HG02840 (cell line): ENCODE measurements at regions not wholly inside any gene's neighbourhood (a gene's known extent, or its start where the extent isn't known, plus 50 kb on each side); places are given as distances from the start of the nearest gene placed in this dataset.
"Not testable (repeated sequence)": the region's sequence is repeated elsewhere in the genome, so short reads cannot be mapped to it uniquely, and the experiment has no call there.

ENCODE experiments used
- ATAC-seq: cut with Tn5 transposase; IDR thresholded peaks from one replicate; pipeline ENCODE4 v1.9.1; 2021; ENCODE audit warnings: mild to moderate bottlenecking, moderate library complexity, moderate number of reproducible peaks; ENCODE audit not compliant: unreplicated experiment, low FRiP score

DNA sequence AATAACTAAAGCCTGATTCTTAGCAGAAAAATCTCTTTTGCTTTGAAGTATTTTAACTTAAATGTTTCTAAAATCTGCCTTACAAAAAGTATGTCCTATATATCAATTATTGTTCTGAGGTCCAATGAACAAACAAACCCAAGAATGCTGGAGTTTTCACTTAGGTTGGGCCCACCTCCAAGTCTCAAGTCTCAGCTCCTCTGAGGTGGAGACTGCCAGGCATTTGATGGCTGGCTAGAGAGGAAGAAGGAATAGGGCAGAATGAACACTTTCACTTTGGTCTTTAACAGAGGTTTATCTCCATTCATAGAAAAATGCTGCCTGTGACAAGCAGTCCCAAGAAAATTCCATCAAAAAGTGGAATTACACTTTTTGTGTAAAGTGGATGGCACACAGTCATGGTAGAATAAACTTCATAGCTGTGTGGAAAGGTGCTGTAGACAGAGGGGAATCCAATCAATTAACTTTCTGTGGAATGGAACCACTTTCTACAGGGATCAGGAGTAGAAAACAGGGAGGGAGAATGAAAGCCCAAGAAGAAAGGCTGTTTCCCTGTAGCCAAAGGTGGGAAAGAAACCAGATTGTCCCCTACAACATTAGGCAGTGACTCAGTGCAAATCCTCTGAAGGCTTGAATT is 349.4 kb upstream of the RUNX1 start:
- ATAC-seq, result no peak

GRCh38 chr21:35397781-35398180 is 348.7 kb upstream of the RUNX1 start:
- ATAC-seq, result no peak

- ATAC-seq, result no peak
Observed at GRCh38 chr21:35396655-35397054, 347.6 kb upstream of the RUNX1 start.

DNA sequence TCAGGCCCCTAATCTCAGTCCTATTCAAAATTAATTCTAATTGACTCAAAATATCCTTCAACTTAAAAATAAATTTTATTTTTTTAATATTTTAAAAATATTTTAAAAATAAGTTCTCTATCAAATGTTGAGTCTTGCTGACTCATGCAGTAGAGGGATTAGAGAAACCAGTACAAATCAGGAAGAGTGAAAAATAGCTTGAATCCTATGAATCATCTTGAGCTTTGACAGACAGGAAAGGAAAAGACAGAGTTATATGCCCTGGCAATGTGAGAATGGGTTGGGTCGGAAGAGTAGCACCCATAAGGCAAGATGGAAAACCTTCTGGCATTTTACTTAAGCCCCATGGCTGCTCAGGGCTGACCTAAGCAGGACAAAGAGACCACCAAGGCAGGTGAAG is 346.6 kb upstream of the RUNX1 start:
- no peak for ATAC-seq

- no peak for ATAC-seq
Observed at GRCh38 chr21:35394634-35395369, 345.7 kb upstream of the RUNX1 start.

- ATAC-seq, result no peak
Observed at GRCh38 chr21:35394049-35394448, 344.9 kb upstream of the RUNX1 start.

DNA sequence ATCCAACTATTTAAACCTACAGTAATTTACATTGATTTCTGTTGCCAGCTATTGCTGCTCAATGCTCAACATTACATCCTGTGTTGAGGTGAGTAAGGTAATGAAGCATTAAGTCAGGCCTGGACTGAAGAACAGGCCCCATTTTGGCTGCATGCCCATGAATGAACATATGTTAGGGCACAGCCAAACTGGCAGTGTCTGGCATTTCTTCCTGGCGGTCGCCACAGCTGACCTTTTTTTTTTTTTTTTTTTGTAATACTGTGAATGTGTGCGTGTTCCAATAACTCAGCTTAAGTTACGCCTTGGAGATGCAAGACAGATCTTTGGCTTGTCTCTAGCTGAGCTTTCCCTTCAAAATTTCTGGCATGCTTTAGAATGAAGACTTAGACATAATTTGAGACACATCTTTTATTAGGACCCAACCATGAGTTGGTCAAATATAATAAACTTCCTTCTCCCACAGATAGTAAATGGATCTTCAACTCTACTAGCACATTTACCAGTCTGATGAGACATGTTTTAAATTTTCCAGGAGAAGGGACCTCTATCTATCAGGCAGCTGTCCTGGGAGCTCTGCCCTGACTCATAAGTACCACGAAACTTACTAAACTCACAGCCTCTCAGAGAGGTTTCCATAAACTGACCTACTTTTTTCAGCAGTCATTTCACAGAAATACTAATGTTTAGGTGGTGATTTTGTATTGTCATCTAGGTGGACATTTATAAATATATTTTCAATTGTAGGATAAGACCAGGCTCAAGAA is 341.1 kb upstream of the RUNX1 start:
- no peak for ATAC-seq

DNA sequence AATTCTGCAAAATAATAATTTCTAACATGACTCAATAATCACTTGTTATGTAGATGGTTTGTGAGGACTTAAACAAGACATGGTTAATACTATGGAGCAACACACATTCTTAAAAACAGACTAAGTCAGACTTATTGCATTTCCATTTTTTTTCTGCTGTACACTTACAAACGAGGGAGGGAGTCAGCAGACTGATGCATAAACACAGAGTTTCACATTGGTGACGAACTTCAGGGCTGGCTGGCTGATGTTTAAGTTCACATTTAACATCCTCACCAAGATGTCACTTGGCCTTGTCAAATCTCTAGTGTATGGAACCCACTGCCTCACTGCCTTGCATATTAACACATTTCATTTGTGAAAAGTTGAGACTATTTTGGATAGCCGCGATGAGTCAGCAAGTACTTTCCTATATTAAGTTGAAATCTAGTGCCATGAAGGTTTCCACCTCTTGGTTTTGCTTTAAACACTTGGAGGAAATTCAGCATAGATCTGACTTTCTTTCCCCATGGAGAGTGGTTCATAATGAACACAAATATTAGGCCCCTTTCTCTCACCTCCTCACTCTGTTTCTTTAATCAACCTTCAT is 337.5 kb upstream of the RUNX1 start:
- ATAC-seq, result no peak

- ATAC-seq, result no peak
Observed at GRCh38 chr21:35384375-35384774, 335.3 kb upstream of the RUNX1 start.

DNA sequence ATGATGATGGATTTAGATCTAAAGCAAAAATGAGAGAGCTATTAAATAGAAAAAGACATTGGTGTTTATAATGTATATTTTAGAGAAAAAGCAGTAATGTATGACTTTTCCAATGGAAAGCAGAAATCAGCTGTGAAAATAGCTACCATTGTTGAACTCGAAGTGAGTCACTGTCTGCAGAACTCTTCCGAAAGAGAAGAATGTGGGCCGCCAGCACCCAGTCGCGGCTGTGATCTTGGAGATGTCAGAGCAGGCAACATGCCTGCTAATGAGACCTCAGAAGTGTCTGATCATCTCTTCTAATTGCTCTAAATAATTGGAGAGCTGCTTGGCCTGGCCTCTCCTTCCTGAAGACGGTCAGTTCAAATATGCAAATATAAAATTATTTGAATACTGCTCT is 333.6 kb upstream of the RUNX1 start:
- no peak for ATAC-seq

- ATAC-seq, result no peak
Observed at GRCh38 chr21:35381743-35382310, 332.7 kb upstream of the RUNX1 start.

GRCh38 chr21:35380304-35380703 is 331.2 kb upstream of the RUNX1 start:
- not testable (repeated sequence) for ATAC-seq

DNA sequence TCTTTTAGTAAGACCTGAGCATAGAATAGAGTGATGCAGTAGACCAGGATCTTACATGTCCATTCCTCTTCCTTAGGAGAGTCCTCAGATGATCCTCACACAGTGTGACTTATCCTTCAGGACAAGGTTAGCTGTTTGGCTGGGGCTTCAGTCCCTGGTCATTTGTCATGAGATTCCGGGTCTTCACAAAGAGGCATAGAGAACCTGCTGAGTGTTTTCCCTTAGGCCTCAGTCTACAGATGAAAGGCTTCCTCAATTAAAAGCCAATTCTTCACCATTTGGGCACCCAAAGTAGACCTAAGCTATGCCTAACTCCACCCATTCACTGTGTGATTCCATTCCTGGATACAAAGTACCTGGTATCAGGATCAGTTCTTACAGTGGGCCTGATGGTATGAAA is 329.8 kb upstream of the RUNX1 start:
- no peak for ATAC-seq

DNA sequence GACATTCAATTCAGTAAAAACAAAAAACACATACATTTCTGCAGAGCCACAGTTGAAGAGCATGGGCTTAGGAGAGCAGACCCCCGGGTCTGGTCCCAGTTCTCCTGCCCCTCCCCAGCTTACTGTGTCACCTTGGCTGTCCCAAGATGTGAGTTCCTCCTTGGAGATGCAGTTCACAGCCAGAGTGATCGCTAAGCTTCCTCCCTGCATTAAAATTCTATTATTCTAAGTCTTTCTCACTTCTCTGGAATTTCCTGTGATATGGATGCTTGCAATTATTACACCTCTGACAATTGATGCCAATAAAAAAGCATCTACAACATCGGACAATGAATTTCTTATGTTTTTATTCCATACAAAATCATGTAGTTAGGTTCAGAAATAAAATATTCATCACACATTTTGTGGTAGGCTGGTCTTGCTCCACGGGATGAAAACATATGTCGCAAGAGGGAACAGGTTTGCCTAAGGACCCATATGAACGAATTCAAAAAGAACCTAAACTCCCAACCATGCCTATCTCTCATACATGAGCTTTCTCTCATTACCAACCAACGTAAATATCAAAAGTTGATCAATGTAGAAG is 328.5 kb upstream of the RUNX1 start:
- no peak for ATAC-seq

DNA sequence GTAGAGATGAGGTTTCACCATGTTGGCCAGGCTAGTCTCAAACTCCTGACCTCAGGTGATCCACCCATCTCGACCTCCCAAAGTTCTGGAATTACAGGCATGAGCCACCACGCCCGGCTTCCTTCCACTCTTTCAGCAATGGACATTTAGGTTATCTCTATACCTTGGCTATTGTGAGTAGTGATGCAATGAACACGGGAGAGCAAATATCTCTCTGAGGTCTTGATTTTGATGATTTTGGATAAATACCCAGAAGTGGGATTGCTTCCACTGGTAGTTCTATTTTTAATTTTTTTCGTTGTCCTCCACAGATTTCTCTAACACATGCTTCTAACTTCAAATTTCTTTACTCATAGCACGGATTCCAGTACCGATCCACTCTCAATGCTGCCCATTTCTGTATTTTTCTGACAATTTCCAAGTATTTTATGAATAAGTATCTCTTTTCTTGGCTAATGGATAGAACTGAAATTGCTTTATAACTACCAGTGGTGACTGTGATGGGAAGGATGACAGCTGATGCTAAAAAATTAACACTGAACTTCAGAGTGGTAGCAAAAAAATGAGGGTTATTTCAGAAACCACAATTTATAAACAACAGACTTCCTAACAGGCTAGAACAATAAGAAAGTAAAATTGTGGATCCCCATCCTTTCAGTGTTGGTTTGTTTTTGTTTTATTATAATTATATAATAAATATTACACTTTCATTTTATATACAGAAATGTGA is 327.5 kb upstream of the RUNX1 start:
- no peak for ATAC-seq

DNA sequence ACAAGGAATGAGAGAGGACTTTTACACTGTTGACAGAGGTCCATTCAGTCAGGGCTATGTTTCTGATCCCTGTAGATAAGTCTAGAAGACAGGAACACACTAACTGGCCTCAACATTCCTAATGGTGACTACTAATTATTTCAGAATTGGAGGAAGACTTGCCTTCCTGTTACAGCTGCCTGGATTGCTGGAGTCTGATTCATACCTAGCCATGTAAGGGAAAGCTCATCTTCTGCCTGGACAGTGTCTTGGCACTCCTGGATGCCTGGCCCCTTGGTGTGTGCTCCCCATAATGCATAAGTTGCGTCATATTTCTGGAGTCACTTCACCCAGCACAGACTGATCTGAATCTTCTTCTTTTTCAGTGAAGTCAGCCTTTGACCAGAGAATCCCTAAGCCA is 326.0 kb upstream of the RUNX1 start:
- ATAC-seq, result no peak

DNA sequence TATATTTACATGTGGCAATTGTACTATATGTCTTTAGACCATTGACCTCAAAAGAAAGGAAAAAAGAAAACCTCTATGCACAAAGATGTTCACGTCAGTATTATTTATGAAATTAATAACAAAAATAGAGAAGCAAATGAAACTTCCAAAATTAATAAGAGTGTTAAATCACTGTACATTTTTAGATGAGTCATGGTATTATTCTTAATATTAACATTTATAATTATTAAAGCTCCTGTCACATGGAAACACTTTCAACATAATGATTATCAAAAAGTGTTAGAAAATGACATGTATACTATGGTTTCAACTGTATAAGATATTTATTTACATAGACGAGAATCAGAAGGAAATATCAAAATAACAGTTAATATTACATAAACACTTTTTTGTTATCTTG is 324.9 kb upstream of the RUNX1 start:
- ATAC-seq, result no peak

DNA sequence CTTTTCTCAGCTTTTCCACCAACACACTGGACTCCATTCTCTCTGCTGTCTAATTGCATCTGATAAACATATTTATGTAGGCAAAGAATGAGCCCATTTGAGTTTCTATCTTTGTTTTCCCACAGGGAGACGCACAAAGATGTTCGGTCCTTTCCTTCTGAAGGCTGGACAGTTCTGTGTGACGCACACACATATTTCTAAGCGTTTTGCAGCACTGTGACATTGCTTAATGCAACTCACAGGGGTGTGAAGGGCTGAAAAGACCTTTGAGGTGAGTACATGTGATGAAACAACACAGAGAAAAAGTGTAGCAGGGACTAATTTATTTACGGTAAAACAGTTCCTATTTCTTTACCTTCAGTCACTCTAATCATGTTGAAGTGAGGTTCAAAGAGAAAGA is 323.1 kb upstream of the RUNX1 start:
- no peak for ATAC-seq

DNA sequence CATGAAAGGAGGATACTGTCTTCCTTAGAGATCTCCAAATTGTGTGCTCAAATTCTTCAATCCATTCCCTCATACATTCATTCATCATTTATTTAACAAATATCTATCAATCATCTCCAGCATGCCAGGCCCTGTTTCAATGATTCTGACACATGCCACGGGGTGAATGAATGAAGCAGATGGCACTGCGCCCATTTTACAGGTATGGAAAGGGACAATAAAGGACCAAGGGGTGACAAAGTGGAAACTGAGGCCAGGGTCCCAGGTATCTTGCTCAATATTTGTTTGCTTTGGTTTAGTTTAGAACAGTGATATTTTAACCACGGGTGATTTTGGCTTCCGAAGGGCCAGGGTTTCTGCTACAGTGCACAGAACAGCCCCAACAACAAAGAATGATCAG is 321.6 kb upstream of the RUNX1 start:
- ATAC-seq, result no peak

DNA sequence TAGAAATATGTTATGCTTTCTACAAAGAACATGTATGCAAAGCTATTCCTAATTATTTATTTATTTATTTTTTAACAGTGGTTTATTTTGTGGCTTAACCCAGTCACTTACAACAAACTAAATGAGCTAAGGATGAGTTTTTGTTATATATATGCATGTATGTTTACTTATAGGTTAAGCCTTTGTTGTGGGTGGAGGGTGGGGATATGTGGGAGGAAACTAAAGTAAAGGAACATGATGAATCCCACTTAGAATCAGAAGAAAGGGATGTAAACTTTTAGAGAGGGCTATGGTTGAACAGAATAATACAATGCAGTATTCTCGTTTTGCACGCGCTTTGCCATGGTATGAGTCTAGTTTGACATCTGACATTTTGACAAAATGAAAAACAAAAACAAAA is 321.0 kb upstream of the RUNX1 start:
- ATAC-seq, result no peak
